ENCODE measurements at regions not wholly inside any gene's neighbourhood (a gene's known extent, or its start where the extent isn't known, plus 50 kb on each side); places are given as distances from the start of the nearest gene placed in this dataset.

- TF ChIP-seq, protein P1, sequence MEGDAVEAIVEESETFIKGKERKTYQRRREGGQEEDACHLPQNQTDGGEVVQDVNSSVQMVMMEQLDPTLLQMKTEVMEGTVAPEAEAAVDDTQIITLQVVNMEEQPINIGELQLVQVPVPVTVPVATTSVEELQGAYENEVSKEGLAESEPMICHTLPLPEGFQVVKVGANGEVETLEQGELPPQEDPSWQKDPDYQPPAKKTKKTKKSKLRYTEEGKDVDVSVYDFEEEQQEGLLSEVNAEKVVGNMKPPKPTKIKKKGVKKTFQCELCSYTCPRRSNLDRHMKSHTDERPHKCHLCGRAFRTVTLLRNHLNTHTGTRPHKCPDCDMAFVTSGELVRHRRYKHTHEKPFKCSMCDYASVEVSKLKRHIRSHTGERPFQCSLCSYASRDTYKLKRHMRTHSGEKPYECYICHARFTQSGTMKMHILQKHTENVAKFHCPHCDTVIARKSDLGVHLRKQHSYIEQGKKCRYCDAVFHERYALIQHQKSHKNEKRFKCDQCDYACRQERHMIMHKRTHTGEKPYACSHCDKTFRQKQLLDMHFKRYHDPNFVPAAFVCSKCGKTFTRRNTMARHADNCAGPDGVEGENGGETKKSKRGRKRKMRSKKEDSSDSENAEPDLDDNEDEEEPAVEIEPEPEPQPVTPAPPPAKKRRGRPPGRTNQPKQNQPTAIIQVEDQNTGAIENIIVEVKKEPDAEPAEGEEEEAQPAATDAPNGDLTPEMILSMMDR (IDR thresholded peaks at IDR 0.05) = no peak
- TF ChIP-seq, protein P2, sequence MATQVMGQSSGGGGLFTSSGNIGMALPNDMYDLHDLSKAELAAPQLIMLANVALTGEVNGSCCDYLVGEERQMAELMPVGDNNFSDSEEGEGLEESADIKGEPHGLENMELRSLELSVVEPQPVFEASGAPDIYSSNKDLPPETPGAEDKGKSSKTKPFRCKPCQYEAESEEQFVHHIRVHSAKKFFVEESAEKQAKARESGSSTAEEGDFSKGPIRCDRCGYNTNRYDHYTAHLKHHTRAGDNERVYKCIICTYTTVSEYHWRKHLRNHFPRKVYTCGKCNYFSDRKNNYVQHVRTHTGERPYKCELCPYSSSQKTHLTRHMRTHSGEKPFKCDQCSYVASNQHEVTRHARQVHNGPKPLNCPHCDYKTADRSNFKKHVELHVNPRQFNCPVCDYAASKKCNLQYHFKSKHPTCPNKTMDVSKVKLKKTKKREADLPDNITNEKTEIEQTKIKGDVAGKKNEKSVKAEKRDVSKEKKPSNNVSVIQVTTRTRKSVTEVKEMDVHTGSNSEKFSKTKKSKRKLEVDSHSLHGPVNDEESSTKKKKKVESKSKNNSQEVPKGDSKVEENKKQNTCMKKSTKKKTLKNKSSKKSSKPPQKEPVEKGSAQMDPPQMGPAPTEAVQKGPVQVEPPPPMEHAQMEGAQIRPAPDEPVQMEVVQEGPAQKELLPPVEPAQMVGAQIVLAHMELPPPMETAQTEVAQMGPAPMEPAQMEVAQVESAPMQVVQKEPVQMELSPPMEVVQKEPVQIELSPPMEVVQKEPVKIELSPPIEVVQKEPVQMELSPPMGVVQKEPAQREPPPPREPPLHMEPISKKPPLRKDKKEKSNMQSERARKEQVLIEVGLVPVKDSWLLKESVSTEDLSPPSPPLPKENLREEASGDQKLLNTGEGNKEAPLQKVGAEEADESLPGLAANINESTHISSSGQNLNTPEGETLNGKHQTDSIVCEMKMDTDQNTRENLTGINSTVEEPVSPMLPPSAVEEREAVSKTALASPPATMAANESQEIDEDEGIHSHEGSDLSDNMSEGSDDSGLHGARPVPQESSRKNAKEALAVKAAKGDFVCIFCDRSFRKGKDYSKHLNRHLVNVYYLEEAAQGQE (IDR thresholded peaks at IDR 0.05; ENCODE audit: insufficient read depth in 1 of 2, low read depth in 2 of 2, low read length in 1 of 2) = no peak
- TF ChIP-seq TCF7L2 (IDR thresholded peaks at IDR 0.05; ENCODE audit: low read depth, low read length) = no peak
Measured at GRCh38 chr21:27528697-27529096, 561.8 kb upstream of the ADAMTS5 start.
